DOHH2 (cell line): ENCODE measurements at regions not wholly inside any gene's neighbourhood (a gene's known extent, or its start where the extent isn't known, plus 50 kb on each side); places are given as distances from the start of the nearest gene placed in this dataset.
"Not testable (repeated sequence)": the region's sequence is repeated elsewhere in the genome, so short reads cannot be mapped to it uniquely, and the experiment has no call there.

Experiments
- H3F3A ChIP-seq: fragments of 200-600 bp; sonication (generic), shearing (Covaris generic); 2 replicates; pipeline ENCODE4 v1.6.0; 2016; ENCODE audit warnings: antibody characterized with exemption, mild to moderate bottlenecking; ENCODE audit not compliant: control insufficient read depth, insufficient read depth
- H3K27ac ChIP-seq: fragments of 200-600 bp; sonication (generic); 2 replicates; pipeline ENCODE4 v1.5.1; 2014; ENCODE audit warnings: low read depth, mild to moderate bottlenecking, low read length, moderate library complexity
- H3K27me3 ChIP-seq: fragments of 200-600 bp; sonication (generic); 2 replicates; pipeline ENCODE4 v1.6.1; 2014; ENCODE audit warnings: mild to moderate bottlenecking, low read length, mixed read lengths; ENCODE audit not compliant: control insufficient read depth
- H3K36me3 ChIP-seq: fragments of 200-600 bp; sonication (generic); 2 replicates; pipeline ENCODE4 v1.6.1; 2014; ENCODE audit warnings: mild to moderate bottlenecking, low read length, moderate library complexity, mixed read lengths; ENCODE audit not compliant: control insufficient read depth
- H3K4me1 ChIP-seq: fragments of 200-600 bp; sonication (generic); 2 replicates; pipeline ENCODE4 v1.6.1; 2014; ENCODE audit warnings: mild to moderate bottlenecking, low read length, mixed read lengths; ENCODE audit not compliant: control insufficient read depth
- H3K4me2 ChIP-seq: fragments of 200-600 bp; sonication (generic); 2 replicates; pipeline ENCODE4 v1.6.0; 2014; ENCODE audit warnings: mild to moderate bottlenecking, low read length, moderate library complexity
- H3K4me3 ChIP-seq: fragments of 200-600 bp; sonication (generic); 2 replicates; pipeline ENCODE4 v1.5.1; 2014; ENCODE audit warnings: mild to moderate bottlenecking, low read length, mixed read lengths
- H3K79me2 ChIP-seq: fragments of 200-600 bp; sonication (generic); 2 replicates; pipeline ENCODE4 v1.6.1; 2014; ENCODE audit warnings: mild to moderate bottlenecking, low read length, mixed read lengths; ENCODE audit not compliant: control insufficient read depth
- H3K9me2 ChIP-seq: fragments of 200-600 bp; sonication (generic); replicated peaks from 2 replicates; pipeline ENCODE4 v1.6.1; 2014; ENCODE audit warnings: mild to moderate bottlenecking, low read length, mixed read lengths; ENCODE audit not compliant: control insufficient read depth
- H3K9me3 ChIP-seq: fragments of 200-600 bp; sonication (generic); 2 replicates; pipeline ENCODE4 v1.6.1; 2014; ENCODE audit warnings: antibody characterized with exemption, low read length, mixed read lengths; ENCODE audit not compliant: control insufficient read depth, insufficient read depth
- H4K20me1 ChIP-seq: fragments of 200-600 bp; sonication (generic); 2 replicates; pipeline ENCODE4 v1.6.0; 2014; ENCODE audit warnings: low read depth, mild to moderate bottlenecking, antibody characterized with exemption, low read length, moderate library complexity; ENCODE audit not compliant: control insufficient read depth, insufficient read depth
- CTCF ChIP-seq: fragments of 200-600 bp; sonication (generic); IDR thresholded peaks from one replicate; pipeline ENCODE4 v1.5.1; 2014; ENCODE audit warnings: antibody characterized with exemption, mild to moderate bottlenecking, low read depth, low read length; ENCODE audit not compliant: poor library complexity, severe bottlenecking
- EZH2phosphoT487 ChIP-seq: fragments of 200-600 bp; sonication (generic); IDR thresholded peaks from 2 replicates; pipeline ENCODE4 v1.6.1; 2017; ENCODE audit warnings: borderline replicate concordance, mild to moderate bottlenecking, antibody characterized with exemption, low read length, moderate library complexity, mixed read lengths

GRCh38 chr4:131721883-131722282 lies 1427.2 kb upstream of the PCDH10 start:
- TF ChIP-seq EZH2phosphoT487 = no peak
- TF ChIP-seq CTCF = no peak
- H3K36me3 ChIP-seq = no peaks in the 10 kb centered on the region
- H3K79me2 ChIP-seq = no peaks in the 10 kb centered on the region
- no peaks in the 10 kb centered on the region for H3F3A ChIP-seq
- H3K9me3 ChIP-seq = no peaks in the 10 kb centered on the region
- no peak overlapping the region for H3K27ac ChIP-seq
- H3K4me3 ChIP-seq = no peak overlapping the region
- no peaks in the 10 kb centered on the region for H4K20me1 ChIP-seq
- H3K27me3 ChIP-seq = no peaks in the 10 kb centered on the region
- H3K4me2 ChIP-seq = no peak overlapping the region
- no peaks in the 10 kb centered on the region for H3K4me1 ChIP-seq
- H3K9me2 ChIP-seq = no peaks in the 10 kb centered on the region

GRCh38 chr4:131723069-131723468 lies 1426.0 kb upstream of the PCDH10 start:
- not testable (repeated sequence) for H3K27ac ChIP-seq, H3K4me2 ChIP-seq, H3K79me2 ChIP-seq, H3K9me3 ChIP-seq, H3K9me2 ChIP-seq, H4K20me1 ChIP-seq, H3K4me1 ChIP-seq, H3K36me3 ChIP-seq, H3K27me3 ChIP-seq, H3K4me3 ChIP-seq, H3F3A ChIP-seq

- not testable (repeated sequence) for H3K27ac ChIP-seq, H3F3A ChIP-seq, H4K20me1 ChIP-seq, H3K9me3 ChIP-seq, H3K27me3 ChIP-seq, H3K79me2 ChIP-seq, H3K9me2 ChIP-seq, H3K36me3 ChIP-seq, H3K4me2 ChIP-seq, H3K4me1 ChIP-seq
- H3K4me3 ChIP-seq = peak overlapping the region; percentile 42; the same call in 1 of the 2 replicates
Observed at GRCh38 chr4:131724847-131725246, 1424.2 kb upstream of the PCDH10 start.

- H3K27me3 ChIP-seq, H3K79me2 ChIP-seq, H3K9me3 ChIP-seq, H3K4me1 ChIP-seq, H3K9me2 ChIP-seq, H3K4me2 ChIP-seq, H3K36me3 ChIP-seq, H3K4me3 ChIP-seq, H4K20me1 ChIP-seq, H3F3A ChIP-seq, H3K27ac ChIP-seq: not testable (repeated sequence)
Observed at GRCh38 chr4:131725521-131725920, 1423.6 kb upstream of the PCDH10 start.

GRCh38 chr4:131726940-131727339 lies 1422.2 kb upstream of the PCDH10 start:
- not testable (repeated sequence) for H3K4me3 ChIP-seq, H3K9me3 ChIP-seq, H3K4me2 ChIP-seq, H3F3A ChIP-seq, H3K4me1 ChIP-seq, H3K27me3 ChIP-seq, H3K36me3 ChIP-seq, H4K20me1 ChIP-seq, H3K79me2 ChIP-seq, H3K9me2 ChIP-seq, H3K27ac ChIP-seq

- H3K9me2 ChIP-seq, H3K27me3 ChIP-seq, H3K4me3 ChIP-seq, H3K9me3 ChIP-seq, H3K4me2 ChIP-seq, H4K20me1 ChIP-seq, H3K4me1 ChIP-seq, H3K27ac ChIP-seq, H3K79me2 ChIP-seq, H3F3A ChIP-seq, H3K36me3 ChIP-seq: not testable (repeated sequence)
Observed at GRCh38 chr4:131727418-131727817, 1421.7 kb upstream of the PCDH10 start.

GRCh38 chr4:131729205-131729604 lies 1419.9 kb upstream of the PCDH10 start:
- H3K27me3 ChIP-seq, H3K9me3 ChIP-seq, H3K4me2 ChIP-seq, H3K36me3 ChIP-seq, H3K4me3 ChIP-seq, H4K20me1 ChIP-seq, H3K79me2 ChIP-seq, H3F3A ChIP-seq, H3K27ac ChIP-seq, H3K4me1 ChIP-seq, H3K9me2 ChIP-seq: not testable (repeated sequence)
